ENCODE measurements at regions not wholly inside any gene's neighbourhood (a gene's known extent, or its start where the extent isn't known, plus 50 kb on each side); places are given as distances from the start of the nearest gene placed in this dataset.

GRCh38 chr4:58093352-58093751 lies 983.2 kb upstream of the IGFBP7 start:
- Mint-ChIP-seq H3K9me3 (ENCODE audit: unreplicated experiment) (no peaks in the 10 kb centered on the region), H3K27ac (ENCODE audit: unreplicated experiment) (no peak overlapping the region), H3K36me3 (ENCODE audit: unreplicated experiment) (no peaks in the 10 kb centered on the region), H3K4me1 (ENCODE audit: low read depth, unreplicated experiment) (peaks cover 6% of the 10 kb centered on the region), H3K4me3 (ENCODE audit: unreplicated experiment) (no peak overlapping the region), H3K27me3 (ENCODE audit: unreplicated experiment) (no peaks in the 10 kb centered on the region)
- DNase-seq: peak; percentile 13
- no peak for TF ChIP-seq CTCF (IDR thresholded peaks at IDR 0.05; ENCODE audit: partially characterized antibody, unreplicated experiment)

GRCh38 chr4:58090539-58090938 lies 980.4 kb upstream of the IGFBP7 start:
- Mint-ChIP-seq H3K36me3 (ENCODE audit: unreplicated experiment) (no peaks in the 10 kb centered on the region), H3K27me3 (ENCODE audit: unreplicated experiment) (no peaks in the 10 kb centered on the region), H3K4me1 (ENCODE audit: low read depth, unreplicated experiment) (peaks cover 6% of the 10 kb centered on the region), H3K4me3 (ENCODE audit: unreplicated experiment) (no peak overlapping the region), H3K9me3 (ENCODE audit: unreplicated experiment) (no peaks in the 10 kb centered on the region), H3K27ac (ENCODE audit: unreplicated experiment) (no peak overlapping the region)
- DNase-seq: no peak
- no peak for TF ChIP-seq CTCF (IDR thresholded peaks at IDR 0.05; ENCODE audit: partially characterized antibody, unreplicated experiment)

- Mint-ChIP-seq H3K9me3 (ENCODE audit: unreplicated experiment) (no peaks in the 10 kb centered on the region), H3K4me1 (ENCODE audit: low read depth, unreplicated experiment) (no peaks in the 10 kb centered on the region), H3K36me3 (ENCODE audit: unreplicated experiment) (no peaks in the 10 kb centered on the region), H3K4me3 (ENCODE audit: unreplicated experiment) (no peak overlapping the region), H3K27me3 (ENCODE audit: unreplicated experiment) (no peaks in the 10 kb centered on the region), H3K27ac (ENCODE audit: unreplicated experiment) (no peak overlapping the region)
- no peak for DNase-seq
- TF ChIP-seq CTCF (IDR thresholded peaks at IDR 0.05; ENCODE audit: partially characterized antibody, unreplicated experiment): no peak
Observed at GRCh38 chr4:58081356-58081755, 971.2 kb upstream of the IGFBP7 start.

- no peaks in the 10 kb centered on the region for H3K27me3 Mint-ChIP-seq (ENCODE audit: unreplicated experiment)
- no peak overlapping the region for H3K4me3 Mint-ChIP-seq (ENCODE audit: unreplicated experiment)
- H3K4me1 Mint-ChIP-seq (ENCODE audit: low read depth, unreplicated experiment): no peaks in the 10 kb centered on the region
- H3K27ac Mint-ChIP-seq (ENCODE audit: unreplicated experiment): no peak overlapping the region
- DNase-seq: no peak
- TF ChIP-seq CTCF (IDR thresholded peaks at IDR 0.05; ENCODE audit: partially characterized antibody, unreplicated experiment): no peak
- no peaks in the 10 kb centered on the region for H3K9me3 Mint-ChIP-seq (ENCODE audit: unreplicated experiment)
- no peaks in the 10 kb centered on the region for H3K36me3 Mint-ChIP-seq (ENCODE audit: unreplicated experiment)
Observed at GRCh38 chr4:58075724-58076123, 965.5 kb upstream of the IGFBP7 start.

- Mint-ChIP-seq H3K27me3 (ENCODE audit: unreplicated experiment) (no peaks in the 10 kb centered on the region), H3K4me3 (ENCODE audit: unreplicated experiment) (no peak overlapping the region), H3K4me1 (ENCODE audit: low read depth, unreplicated experiment) (no peaks in the 10 kb centered on the region), H3K36me3 (ENCODE audit: unreplicated experiment) (no peaks in the 10 kb centered on the region), H3K27ac (ENCODE audit: unreplicated experiment) (no peak overlapping the region), H3K9me3 (ENCODE audit: unreplicated experiment) (no peaks in the 10 kb centered on the region)
- TF ChIP-seq CTCF (IDR thresholded peaks at IDR 0.05; ENCODE audit: partially characterized antibody, unreplicated experiment): no peak
- DNase-seq: no peak
Observed at GRCh38 chr4:58074382-58074781, 964.2 kb upstream of the IGFBP7 start.
